ENCODE measurements at regions not wholly inside any gene's neighbourhood (a gene's known extent, or its start where the extent isn't known, plus 50 kb on each side); places are given as distances from the start of the nearest gene placed in this dataset.

- TF ChIP-seq CTCF (IDR thresholded peaks at IDR 0.05): no peak
- TF ChIP-seq SIN3A (IDR thresholded peaks at IDR 0.05; ENCODE audit: borderline replicate concordance, insufficient read depth, low read depth, low read length): no peak
- no peak for TF ChIP-seq POLR2AphosphoS5 (IDR thresholded peaks at IDR 0.05; ENCODE audit: low read depth, low read length)
- TF ChIP-seq REST (IDR thresholded peaks at IDR 0.05; ENCODE audit: insufficient read depth in 1 of 2, low read depth in 2 of 2, low read length in 1 of 2): no peak
Observed at GRCh38 chr2:83320053-83320452, 1139.0 kb downstream of the SUCLG1 start.

Data from Panc1 (cell line).